ENCODE measurements at regions not wholly inside any gene's neighbourhood (a gene's known extent, or its start where the extent isn't known, plus 50 kb on each side); places are given as distances from the start of the nearest gene placed in this dataset.
"Not testable (repeated sequence)": the region's sequence is repeated elsewhere in the genome, so short reads cannot be mapped to it uniquely, and the experiment has no call there.

DNA sequence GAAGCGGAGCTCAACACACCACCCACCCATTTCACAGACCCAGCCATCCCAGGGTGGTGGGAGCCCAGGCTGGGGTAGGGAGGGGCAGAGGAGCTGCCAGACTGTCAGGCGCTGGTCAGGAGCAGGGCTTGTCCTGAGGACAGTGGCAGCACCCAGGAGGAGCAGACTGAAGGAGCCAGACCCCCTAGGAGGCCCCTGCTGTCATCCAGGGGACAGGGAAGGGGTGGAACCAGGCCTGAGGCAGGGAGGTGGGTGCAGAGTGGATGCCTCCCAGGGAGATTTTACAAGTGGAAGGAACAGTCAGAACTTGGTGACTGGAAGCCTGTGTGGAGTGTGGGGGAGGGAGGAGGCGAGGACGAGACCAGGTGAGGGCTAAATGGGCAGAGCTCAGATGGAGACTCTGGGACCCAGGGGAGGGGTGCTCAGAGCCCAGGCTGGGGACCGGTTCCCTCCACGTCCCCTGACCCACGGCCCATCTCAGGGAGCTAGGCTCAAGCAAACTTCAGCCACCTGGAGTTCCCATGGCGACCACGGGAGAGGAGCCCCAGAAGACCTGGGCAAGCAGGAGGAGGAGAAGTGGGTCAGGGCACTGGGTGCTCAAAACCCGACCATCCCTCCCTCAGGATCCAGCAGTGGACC is 215.4 kb downstream of the TBC1D2B start:
- not testable (repeated sequence) for DNase-seq

DNA sequence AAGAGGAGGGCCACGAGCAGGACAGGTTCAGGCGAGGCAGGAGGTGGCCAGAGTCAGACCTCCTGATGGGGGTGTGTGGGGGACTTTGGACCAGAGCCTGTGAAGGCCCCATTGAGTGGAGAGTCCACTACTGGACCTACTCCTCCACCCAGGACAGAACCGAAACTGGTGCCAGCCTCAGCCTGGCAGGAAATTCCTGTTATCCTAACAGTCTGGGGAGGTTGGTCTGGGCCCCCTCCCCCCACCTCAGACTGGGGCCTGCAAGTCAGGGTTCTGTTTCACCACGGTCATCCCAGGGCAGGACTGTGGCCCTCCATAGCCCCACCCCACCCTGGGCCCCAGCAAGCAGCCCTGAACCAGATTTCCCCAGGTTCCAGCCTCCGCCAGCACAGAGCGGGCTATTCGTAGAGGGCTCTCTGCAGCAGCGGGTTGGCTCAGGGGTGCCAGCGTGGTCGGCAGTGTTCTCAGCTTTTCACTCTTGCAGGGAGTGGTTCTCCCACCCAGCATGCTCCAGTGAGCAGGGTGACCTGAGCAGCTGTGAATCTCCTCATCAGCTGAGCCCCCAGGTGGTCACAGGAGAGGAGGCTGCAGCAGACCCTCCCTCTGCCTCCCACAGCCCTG is 217.3 kb downstream of the TBC1D2B start:
- no peak for DNase-seq

DNA sequence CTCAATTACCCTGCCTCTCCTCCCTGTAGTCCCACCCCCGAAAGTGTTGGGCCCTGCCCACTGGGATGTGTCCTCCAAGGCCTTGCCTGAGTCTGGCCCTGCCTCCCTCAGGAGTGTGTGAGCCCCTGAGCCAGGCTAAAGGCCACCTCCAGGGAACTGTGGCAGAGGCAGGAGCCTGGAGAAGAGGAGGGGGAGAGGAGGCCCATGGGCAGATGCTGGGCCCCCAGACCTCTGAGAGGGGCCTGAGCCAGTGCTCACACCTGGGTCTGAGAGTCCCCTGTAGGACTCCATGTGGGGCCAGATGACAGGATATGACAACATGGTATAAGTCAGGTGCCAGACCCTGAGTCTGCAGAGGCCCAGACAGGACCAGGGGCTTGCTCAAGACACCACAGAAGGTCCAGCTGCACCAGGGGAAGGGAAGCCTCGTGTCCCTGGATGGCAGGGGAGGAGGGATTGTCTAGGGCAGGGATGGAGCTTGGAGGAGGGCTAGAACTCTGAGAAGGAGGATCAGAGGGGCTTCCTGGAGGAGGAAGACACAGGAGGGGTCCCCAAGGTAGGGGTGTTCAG is 217.9 kb downstream of the TBC1D2B start:
- DNase-seq, result no peak

DNA sequence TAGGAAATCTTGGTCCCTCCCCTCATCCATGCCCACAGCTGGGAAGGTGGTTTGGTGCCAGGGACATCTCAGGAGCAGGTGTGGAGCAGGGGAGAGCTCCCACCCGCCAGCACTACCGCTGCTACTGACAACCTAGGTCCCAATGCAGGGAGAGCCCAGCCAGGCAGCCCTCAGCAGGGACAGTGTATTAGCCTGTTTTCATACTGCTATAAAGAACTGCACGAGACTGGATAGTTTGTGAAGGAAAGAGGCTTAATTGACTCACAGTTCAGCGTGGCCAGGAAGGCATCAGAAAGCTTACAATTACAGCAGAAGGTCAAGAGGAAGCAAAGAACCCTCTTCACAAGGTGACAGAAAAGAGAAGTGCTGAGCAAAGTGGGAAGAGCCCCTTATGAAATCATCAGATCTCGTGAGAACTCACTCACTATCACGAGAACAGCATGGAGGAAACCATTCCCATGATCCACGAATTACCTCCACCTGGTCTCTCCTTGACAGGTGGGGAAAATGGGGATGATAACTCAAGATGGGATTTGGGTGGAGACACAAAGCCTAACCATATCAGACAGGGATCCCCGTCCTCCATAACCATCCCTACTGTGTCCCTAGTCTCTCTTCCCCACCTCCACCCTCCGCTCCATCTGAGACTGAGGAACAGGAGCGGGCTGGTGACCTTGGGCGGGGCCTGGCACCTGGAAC is 218.6 kb downstream of the TBC1D2B start:
- no peak for DNase-seq

DNA sequence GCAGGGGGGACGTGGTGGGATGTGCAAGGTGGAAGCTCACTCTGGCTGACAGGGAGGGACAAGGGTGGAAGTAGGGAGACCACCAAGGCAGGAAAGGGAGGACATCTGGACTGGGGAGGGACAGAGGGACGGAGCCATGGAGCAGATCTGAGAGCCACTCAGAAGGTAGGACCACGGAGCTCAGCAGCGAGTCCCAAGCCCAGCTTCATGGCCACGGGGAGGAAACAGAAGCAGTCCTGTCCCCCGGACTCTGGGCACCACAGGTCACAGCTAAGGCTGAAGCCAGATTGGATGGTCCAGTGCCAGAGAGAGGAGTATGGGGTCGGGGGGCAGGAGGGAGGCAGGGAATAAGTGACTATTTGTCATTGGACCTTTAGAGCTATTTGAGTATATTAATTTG is 220.1 kb downstream of the TBC1D2B start:
- no peak for DNase-seq

DNA sequence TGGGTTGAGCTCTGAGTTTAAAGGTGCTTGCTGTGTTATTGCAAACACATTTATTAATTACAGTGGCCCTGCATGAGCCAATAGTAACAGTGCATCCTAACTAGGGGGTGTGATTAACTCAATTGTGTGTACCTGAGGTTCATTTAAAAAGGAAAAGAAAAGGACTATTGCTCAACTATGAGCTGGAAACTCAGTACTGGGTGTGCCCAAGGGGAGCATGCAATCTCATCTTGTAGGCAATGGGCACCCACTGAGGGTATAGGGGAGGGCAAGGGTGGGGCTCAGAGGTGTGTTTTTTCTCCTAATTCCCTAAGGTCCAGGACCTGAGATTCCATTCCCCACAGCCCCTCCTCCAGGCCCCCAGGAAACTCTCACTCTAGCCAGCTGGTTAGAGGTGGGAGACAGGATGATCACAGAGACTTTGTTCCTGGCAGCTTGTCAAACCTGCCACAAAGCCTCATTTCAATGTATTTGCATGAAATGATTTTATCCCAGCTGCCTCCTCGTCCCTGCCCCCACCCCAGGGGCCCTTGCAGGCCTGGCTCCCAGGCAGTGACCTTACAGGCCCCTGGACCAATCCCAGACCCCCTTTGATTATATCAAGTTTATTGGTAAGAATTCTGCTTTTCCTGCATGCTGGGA is 220.7 kb downstream of the TBC1D2B start:
- no peak for DNase-seq

DNA sequence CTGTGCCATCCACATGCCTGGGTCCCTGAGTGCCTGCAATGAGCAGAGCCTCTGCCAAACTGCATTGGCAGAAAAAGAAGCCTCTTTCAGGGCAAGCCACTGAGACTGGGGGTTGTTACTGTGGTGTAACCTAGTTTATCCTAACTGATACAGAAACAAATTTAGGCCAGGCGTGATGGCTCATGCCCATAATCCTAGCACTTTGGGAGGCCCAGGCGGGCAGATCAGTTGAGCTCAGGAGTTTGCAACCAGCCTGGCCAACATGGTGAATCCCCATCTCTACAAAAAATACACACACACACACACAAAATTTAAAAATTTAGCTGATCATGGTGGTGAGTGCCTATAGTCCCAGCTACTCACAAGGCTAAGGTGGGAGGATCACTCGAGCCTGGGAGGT is 221.6 kb downstream of the TBC1D2B start:
- no peak for DNase-seq

DNA sequence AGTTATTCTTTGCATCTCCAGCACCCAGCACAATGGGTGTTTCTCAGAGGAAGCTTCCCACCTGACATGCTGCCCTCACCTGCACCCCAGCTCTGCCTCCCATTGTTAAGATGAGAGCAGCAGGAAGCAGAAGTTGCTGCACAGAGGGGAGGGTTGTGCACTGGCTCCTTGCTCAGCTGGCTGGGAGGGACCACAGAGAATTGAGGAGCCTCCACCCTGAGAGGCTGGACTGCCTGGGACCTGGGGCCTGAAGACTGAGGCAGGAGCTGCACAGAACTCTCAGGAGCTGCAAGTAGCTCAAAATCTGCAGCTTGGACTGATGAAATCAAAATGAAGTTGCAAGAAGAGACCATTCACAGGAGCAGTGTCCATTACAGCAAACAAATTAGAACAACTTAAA is 222.3 kb upstream of the LINGO1 start:
- DNase-seq, result no peak

DNA sequence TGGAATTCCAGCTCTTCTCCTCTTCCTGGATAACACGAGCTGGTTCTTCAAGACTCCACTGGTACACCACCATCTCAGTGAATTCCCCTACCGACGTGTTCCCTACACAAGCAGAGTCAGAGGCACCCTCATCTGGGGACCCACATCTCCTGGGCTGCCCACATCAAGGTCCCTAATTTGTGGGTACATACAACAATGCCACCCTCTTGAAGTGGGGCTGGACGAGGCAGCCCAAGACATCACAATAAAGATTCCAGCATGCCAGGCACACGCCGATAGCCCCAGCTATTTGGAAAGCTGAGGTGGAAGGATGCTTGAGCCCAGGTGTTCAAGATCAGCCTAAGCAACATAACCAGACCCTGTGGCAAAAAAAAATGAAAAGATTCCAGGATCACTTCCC is 221.2 kb upstream of the LINGO1 start:
- no peak for DNase-seq

DNA sequence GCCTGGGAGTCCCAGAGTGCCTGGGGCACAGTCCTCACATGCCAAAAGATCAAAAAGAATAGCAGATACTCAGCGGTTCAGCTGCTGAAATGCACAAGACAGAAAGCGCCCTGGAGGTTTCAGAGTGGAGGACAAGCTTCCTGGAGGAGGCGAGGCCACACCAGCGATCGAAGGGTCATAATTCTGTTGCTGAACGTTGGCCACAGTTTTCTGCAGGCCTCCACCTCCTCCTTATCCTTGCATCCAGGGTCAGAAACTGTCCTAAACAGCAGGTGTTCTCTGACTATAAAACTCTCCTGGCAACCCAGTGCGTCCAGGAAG is 220.3 kb upstream of the LINGO1 start:
- no peak for DNase-seq

DNA sequence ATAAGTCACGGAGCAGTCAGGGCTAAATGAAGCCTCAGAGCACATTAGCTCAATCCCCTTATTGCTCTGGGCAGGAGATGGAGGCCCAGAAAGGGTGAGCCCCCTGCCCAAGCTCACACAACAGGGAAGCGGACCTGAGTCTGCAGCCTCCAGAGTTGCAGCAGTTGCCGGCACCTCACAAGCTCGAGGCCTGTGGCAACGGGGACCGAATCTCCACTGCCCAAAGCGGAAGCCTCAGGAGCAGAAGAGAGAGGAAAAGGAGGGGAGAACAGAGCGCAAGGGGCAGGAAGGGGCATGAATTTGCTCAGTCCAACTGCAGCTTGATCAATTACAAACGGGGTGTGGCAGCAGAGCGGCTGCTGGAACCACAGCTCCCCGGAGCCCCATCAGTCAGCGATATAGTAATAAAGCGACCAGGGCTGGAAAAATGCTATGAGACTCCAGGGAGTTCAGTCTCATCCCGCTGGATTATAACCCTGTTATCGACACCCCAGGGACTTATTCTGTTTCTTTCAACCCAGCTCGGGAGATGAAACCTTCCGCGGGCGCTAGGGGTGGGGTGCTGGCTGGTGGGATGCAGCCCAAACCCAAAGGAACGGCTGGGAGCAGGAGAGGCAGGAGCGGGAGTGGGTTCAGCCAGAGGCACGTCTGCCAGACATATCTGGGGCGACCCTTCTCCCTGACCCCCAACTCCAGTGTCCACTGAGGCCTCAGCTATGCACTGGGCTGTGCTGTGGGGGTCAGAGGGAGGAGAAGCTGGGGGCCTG is 219.7 kb upstream of the LINGO1 start:
- DNase-seq, result no peak

DNA sequence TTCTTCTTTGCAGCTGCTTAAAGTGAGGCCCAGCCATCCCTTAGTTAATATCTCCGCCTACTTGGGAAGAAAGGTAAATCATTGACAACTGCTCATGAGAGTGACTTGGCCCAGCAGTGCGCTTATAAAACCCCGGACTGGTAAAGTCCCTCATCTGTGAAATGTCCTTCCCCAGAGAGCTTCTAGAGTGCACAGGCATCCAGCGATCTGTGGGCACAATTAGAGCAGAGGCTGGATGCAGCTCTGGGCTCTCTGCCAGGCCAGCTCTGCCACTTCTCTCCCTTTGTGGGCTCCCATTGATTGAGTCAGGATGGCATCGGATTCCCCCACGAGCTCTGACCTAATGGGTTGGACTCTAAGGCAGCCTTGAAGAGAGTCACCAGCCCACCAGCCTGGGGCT is 219.0 kb upstream of the LINGO1 start:
- DNase-seq, result no peak

DNA sequence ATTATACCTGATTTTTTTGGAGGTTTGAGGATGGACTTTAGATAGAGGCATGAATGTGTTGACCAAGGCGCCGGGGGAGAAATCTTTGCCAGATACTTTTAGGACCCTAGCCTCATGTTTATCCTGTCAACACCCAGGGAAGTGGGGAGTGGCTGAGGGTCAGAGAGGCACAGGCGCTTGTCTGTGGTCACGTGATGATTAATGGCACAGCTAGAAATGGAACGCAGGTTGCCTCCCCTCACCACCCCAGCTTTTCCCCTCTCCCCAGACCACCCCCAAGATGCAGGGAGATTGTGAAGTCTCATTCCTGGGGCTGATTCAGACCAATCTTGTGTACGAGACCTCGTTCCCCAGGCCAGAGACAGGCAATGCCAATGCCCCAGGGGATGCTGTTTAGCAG is 218.4 kb upstream of the LINGO1 start:
- DNase-seq, result no peak

DNA sequence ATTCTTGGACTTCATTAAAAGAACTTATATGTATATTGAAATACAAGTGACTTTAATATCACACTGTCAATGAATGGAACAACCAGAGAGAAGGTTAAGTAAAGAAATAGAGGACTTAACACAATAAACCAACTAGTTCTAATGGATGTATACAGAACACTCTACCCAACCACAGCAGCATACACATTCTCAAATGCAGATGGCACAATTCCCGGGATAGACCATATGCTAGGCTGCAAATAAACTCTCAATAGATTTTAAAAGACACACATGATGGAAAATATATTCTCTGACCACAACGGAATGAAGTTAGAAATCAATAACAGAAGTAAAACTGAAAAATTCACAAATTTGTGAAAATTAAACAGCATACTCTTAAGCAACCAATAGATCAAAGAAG is 214.3 kb upstream of the LINGO1 start:
- no peak for DNase-seq

DNA sequence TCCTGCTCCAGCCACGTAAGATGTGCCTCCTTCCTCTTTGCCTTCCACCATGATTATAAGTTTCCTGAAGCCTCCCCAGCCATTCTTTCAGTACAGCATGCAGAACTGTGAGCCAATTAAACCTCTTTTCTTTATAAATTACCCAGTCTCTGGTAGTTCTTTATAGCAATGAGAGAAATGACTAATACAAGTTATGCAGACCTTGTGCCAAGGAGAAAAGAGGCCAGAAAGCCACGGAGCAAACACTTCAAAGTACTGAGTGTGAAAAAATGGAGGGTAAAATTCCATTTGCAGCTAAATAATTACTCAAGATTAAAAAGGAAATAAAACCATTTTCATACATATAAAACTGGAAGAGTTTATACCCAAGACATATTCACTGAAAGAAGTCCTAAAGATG is 213.6 kb upstream of the LINGO1 start:
- DNase-seq, result no peak

DNA sequence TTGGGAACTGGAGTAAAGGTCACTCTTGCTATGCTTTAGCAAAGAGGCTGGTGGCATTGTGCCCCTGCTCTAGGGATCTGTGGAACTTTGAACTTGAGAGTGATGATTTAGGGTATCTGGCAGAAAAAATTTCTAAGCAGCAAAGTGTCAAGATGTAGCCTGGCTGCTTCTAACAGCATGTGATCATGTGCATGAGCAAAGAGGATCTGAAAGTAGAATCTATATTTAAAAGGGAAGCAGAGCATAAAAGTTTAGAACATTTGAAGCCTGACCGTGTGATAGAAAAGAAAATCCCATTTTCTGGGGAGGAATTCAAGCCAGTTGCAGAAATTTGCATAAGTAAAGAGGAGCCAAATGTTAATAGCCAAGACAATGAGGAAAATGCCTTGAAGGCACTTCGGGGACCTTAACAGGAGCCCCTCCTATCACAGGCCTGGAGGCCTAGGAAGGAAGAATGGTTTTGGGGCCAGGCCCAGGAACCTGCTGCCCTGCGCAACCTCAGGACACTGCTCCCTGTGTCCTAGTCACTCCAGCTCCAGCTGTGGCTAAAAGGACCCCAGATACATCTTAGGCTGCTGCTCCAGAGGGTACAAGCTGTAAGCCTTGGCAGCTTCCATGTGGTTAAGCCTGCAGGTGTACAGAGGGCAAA is 212.2 kb upstream of the LINGO1 start:
- DNase-seq, result no peak

DNA sequence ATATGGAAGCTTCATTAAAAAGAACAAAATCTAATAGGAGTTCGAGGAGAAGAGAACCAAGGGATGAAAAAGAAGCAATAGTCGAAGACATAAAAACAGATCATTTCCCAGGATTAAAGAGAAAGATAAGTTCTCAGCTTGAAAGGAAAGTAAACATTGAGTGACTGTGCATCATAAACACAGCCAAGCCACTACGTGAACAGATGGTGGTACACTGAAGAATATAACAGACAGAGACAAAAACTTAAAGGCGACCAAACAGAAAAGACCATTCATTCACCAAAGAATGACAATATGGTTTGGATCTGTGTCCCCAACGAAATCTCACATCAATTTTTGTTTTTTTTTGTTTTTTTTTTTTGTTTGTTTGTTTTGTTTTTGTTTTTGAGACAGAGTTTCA is 210.8 kb upstream of the LINGO1 start:
- no peak for DNase-seq

DNA sequence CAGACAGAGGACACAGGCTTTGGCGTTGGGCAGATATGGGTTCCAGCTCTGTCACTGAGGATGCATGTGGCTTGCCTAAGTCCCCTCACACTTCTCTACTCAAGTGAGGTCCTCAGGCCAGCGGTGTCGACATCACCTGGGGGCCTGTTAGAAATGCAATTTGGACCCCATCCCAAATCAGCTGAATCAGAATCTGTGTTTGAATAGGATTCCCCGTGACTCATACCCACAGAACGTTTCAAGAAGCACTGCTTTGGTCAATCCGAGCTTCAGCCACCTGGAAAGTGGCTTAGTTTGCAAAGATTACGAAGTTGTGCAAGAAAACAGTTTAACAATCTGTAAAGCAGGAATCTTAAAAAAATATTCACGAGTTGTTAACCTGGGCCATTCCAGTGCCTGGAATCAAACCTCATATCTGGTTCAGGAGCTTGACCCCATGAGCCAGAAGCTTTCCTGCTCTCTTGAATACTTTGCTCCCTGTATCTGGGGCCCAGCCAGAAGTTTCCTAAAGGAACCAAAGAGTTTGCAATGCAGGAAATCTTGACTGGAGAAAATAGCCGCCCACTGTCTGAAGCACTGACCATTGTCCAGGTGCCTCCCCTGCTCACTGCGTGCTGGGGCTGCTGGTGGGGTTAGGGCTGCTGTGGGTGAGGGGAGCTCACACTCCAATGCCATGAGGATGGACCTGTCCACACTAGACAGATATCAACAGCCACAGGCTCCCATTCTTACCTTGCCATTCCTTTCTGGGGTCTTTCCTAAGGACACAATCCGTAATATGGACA is 208.5 kb upstream of the LINGO1 start:
- DNase-seq, result no peak

DNA sequence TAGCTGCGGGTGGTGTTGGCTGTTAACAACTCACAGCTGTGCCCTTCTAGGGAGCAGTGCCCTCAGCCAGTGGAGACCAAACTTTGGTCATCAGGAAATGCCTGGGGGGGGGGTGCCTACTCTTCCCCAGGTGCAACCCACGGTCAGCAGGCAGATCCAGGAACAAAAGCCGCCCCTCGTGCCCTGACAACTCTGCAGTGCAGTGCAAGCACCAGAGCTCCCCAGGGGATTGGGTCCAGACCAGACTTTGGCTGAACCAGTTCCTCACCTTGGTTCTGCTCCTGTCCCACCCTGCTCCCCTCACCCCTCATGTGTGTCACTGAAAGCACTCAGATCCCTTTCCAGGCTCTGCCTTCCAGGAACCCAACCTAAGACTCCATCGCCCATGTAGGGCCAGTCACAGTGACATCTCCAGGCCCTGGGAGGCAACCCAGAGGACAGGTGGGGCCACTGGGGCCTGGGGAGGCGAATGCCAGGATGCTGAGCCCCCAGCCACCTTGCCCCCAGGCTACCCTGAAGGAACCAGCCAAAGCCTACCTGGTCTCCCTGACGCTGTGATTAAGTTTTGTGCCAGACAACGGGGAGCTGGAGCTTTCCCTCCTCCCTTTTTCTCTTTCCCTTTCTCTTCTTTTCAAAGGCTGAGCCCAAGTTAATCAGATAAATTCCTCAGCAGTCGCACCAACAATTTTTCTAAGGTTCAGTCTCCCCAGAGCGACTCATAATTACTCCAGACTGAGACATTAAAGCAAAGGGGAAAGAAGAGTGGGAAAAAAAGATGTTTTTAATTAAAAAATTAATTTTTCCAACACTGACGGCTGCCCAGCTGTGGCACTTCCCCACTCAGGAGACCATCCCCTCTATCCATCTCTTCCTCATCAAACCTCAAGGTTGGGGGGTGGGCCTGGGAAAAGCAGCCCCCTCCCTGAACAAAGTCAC is 207.5 kb upstream of the LINGO1 start:
- DNase-seq, result no peak

DNA sequence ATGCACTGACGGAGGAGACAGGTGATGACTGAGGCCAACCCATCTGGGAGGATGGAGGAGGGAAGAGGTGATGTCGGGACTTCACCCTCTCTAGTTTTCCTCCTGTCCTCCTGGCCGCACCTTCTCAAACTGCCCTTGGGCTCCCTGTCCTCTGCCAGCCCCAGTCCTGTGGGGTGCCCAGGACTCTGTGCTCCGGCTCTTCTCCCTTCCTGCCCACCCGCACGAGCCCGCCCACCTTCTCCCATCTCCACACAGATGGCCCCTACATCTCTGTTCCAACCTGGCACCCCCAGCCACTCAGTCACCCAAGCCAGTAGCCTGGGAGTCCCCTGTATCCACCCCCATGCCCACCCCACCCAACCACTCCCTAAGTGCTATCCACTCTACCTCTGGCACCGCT is 206.7 kb upstream of the LINGO1 start:
- DNase-seq, result no peak

DNA sequence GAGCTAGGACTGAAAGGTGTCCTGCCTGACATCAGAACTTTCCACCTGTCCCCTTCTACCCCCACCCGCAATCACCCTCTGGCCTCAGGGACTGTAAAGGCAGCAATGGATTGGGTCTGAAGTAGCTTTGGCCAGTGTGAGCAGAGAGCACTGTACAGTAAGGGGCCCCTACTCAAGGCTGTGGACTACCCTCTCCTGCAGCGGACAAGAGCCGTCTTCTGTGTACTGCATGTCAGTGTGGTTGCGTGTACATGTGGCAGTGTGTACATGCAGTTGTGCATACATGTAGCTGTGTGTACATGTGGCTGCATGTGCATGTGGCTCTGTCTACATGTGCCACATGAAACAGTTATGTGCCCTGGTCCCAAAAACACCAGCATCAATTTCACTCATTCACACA is 205.9 kb upstream of the LINGO1 start:
- no peak for DNase-seq
